IMR-90 (cell line): ENCODE measurements at regions not wholly inside any gene's neighbourhood (a gene's known extent, or its start where the extent isn't known, plus 50 kb on each side); places are given as distances from the start of the nearest gene placed in this dataset.

Source experiments
- ATAC-seq: fragments of 200-7000 bp; cut with Tn5 transposase; 2 replicates; pipeline ENCODE4 v1.9.1; 2020; ENCODE audit warnings: low read depth, mild to moderate bottlenecking, moderate library complexity
- BruUV-seq: library from RNA; stranded (reverse); fragments of 400-500 nt; replicated peaks from 2 replicates; lab custom pipeline; 2021; lab: Mats Ljungman, UMichigan
- CTCF ChIA-PET: fragments of 300-600 bp; formaldehyde crosslinking; extraction: SDS; loops from one replicate; lab custom pipeline; 2021; ENCODE audit warnings: antibody characterized with exemption; lab: Yijun Ruan, JAX
- POLR2A ChIA-PET: fragments of 300-600 bp; sonication (Branson Sonifier 250); formaldehyde crosslinking; loops from one replicate; lab custom pipeline; 2022; ENCODE audit warnings: antibody characterized with exemption; ENCODE audit not compliant: unreplicated experiment; lab: Charles Lee
- DNase-seq: peaks from one replicate; pipeline ENCODE4 v3.0.0; 2013
- H2AFZ ChIP-seq: replicated peaks from 2 replicates; pipeline ENCODE3; 2013; ENCODE audit warnings: low read length, mild to moderate bottlenecking; ENCODE audit not compliant: poor library complexity
- H2AK5ac ChIP-seq: 2 replicates; pipeline ENCODE4 v1.6.1; 2013; ENCODE audit warnings: low read depth, low read length, inconsistent platforms
- H2AK9ac ChIP-seq: replicated peaks from 2 replicates; pipeline ENCODE3; 2013; ENCODE audit warnings: mild to moderate bottlenecking, low read depth, low read length, moderate library complexity; ENCODE audit not compliant: poor library complexity
- H2BK120ac ChIP-seq: 2 replicates; pipeline ENCODE4 v1.6.1; 2013; ENCODE audit warnings: low read depth, low read length, inconsistent platforms
- H2BK15ac ChIP-seq: 3 replicates; pipeline ENCODE4 v1.6.1; 2013; ENCODE audit warnings: low read depth, low read length, inconsistent platforms
- H2BK20ac ChIP-seq: 2 replicates; pipeline ENCODE4 v1.6.1; 2013; ENCODE audit warnings: low read depth, mild to moderate bottlenecking, inconsistent platforms, low read length, moderate library complexity
- H2BK5ac ChIP-seq: 2 replicates; pipeline ENCODE4 v1.6.1; 2013; ENCODE audit warnings: mild to moderate bottlenecking, low read depth, low read length, inconsistent platforms; ENCODE audit not compliant: poor library complexity, severe bottlenecking
- H3K14ac ChIP-seq: replicated peaks from 2 replicates; pipeline ENCODE4 v1.6.1; 2013; ENCODE audit warnings: low read depth, low read length, inconsistent platforms
- H3K18ac ChIP-seq: 2 replicates; pipeline ENCODE4 v1.6.1; 2013; ENCODE audit warnings: low read depth, low read length, control low read depth
- H3K23ac ChIP-seq: 2 replicates; pipeline ENCODE4 v1.6.1; 2013; ENCODE audit warnings: low read depth, low read length, inconsistent platforms
- H3K27ac ChIP-seq: 2 replicates; pipeline ENCODE4 v1.5.1; 2013; ENCODE audit warnings: mild to moderate bottlenecking, control low read depth, low read length; ENCODE audit not compliant: insufficient read depth
- H3K27me3 ChIP-seq: 2 replicates; pipeline ENCODE4 v1.6.1; 2013; ENCODE audit warnings: low read length; ENCODE audit not compliant: control insufficient read depth, insufficient read depth
- H3K36me3 ChIP-seq: 2 replicates; pipeline ENCODE4 v1.6.1; 2013; ENCODE audit warnings: low read length, mixed read lengths; ENCODE audit not compliant: control insufficient read depth, insufficient read depth
- H3K4ac ChIP-seq: 2 replicates; pipeline ENCODE4 v1.6.1; 2013; ENCODE audit warnings: low read depth, low read length, inconsistent platforms
- H3K4me1 ChIP-seq: 2 replicates; pipeline ENCODE4 v1.6.1; 2013; ENCODE audit warnings: low read length, mixed read lengths; ENCODE audit not compliant: control insufficient read depth, insufficient read depth
- H3K4me2 ChIP-seq: 2 replicates; pipeline ENCODE4 v1.6.1; 2013; ENCODE audit warnings: low read depth, mild to moderate bottlenecking, control low read depth, low read length, moderate library complexity
- H3K4me3 ChIP-seq: 2 replicates; pipeline ENCODE4 v1.5.1; 2013; ENCODE audit warnings: low read depth, mild to moderate bottlenecking, control low read depth, low read length, moderate library complexity; ENCODE audit not compliant: insufficient read depth
- H3K56ac ChIP-seq: 2 replicates; pipeline ENCODE4 v1.6.1; 2013; ENCODE audit warnings: low read length, inconsistent platforms; ENCODE audit not compliant: insufficient read depth; ENCODE audit errors: extremely low read depth
- H3K79me1 ChIP-seq, 2 experiments: 2 replicates each; pipeline ENCODE4 v1.6.1; 2013; ENCODE audit warnings: low read length in 2 of 2, inconsistent platforms in 1 of 2, low read depth in 1 of 2
- H3K9ac ChIP-seq: 2 replicates; pipeline ENCODE4 v1.6.1; 2013; ENCODE audit warnings: low read depth, low read length, control low read depth
- H3K9me1 ChIP-seq: 2 replicates; pipeline ENCODE4 v1.6.1; 2013; ENCODE audit warnings: low read length, inconsistent platforms; ENCODE audit not compliant: insufficient read depth
- H3K9me3 ChIP-seq: 2 replicates; pipeline ENCODE4 v1.6.1; 2013; ENCODE audit warnings: low read length; ENCODE audit not compliant: control insufficient read depth, insufficient read depth
- H4K20me1 ChIP-seq: 2 replicates; pipeline ENCODE4 v1.6.1; 2013; ENCODE audit warnings: low read length, inconsistent platforms; ENCODE audit not compliant: insufficient read depth
- H4K5ac ChIP-seq: 2 replicates; pipeline ENCODE4 v1.6.1; 2013; ENCODE audit warnings: mild to moderate bottlenecking, low read depth, low read length, control low read depth
- H4K8ac ChIP-seq, 2 experiments: 2 replicates each; pipeline ENCODE4 v1.6.1; 2013; ENCODE audit warnings: low read depth in 2 of 2, low read length in 2 of 2, control low read depth in 1 of 2, inconsistent platforms in 1 of 2
- H4K91ac ChIP-seq: 2 replicates; pipeline ENCODE4 v1.6.1; 2013; ENCODE audit warnings: low read depth, low read length, inconsistent platforms; ENCODE audit not compliant: insufficient read depth
- CHD1 ChIP-seq: IDR thresholded peaks from 2 replicates; pipeline ENCODE4 v1.6.1; 2012; ENCODE audit warnings: low read depth, low read length, improper control_type of control experiment
- FOS ChIP-seq: fragments of 150-350 bp; IDR thresholded peaks from 2 replicates; pipeline ENCODE4 v1.6.1; 2016; ENCODE audit warnings: low read depth, low read length
- MAFK ChIP-seq: IDR thresholded peaks from 2 replicates; pipeline ENCODE4 v1.6.1; 2012; ENCODE audit warnings: low read depth, low read length, improper control_type of control experiment
- MAZ ChIP-seq: IDR thresholded peaks from 2 replicates; pipeline ENCODE4 v1.6.1; 2012; ENCODE audit warnings: low read depth, mild to moderate bottlenecking, low read length, improper control_type of control experiment, moderate library complexity, borderline replicate concordance
- MXI1 ChIP-seq: IDR thresholded peaks from 2 replicates; pipeline ENCODE4 v1.6.1; 2012; ENCODE audit warnings: low read depth, mild to moderate bottlenecking, low read length, moderate library complexity, borderline replicate concordance
- NFE2L2 ChIP-seq: fragments of 150-350 bp; IDR thresholded peaks from 2 replicates; pipeline ENCODE4 v1.6.1; 2016; ENCODE audit warnings: low read depth, mild to moderate bottlenecking, low read length
- WGBS, 2 experiments: methylation state at CpG; one replicate each; pipeline versions ENCODE4 v1.1.5 to v1.1.7; 2013; ENCODE audit warnings: missing lambda C conversion rate in 2 of 2; ENCODE audit not compliant: insufficient read length in 1 of 2; ENCODE audit errors: extremely low coverage in 2 of 2; 5-methylcytosine and 5-hydroxymethylcytosine counted together
- dilution Hi-C: fragments of 300-500 bp; cut with HindIII; formaldehyde crosslinking; loops from one replicate; pipeline ENCODE4 v1.14.3; 2018; ENCODE audit warnings: low sequenced_read_pairs; ENCODE audit not compliant: unreplicated experiment
- in situ Hi-C: fragments of 300-500 bp; cut with MboI; formaldehyde crosslinking; loops from 3 replicates; pipeline ENCODE4 v1.14.3; 2019; ENCODE audit warnings: low sequenced_read_pairs, inconsistent platforms, mixed read lengths
- intact Hi-C: fragments of 100-400 bp; cut with micrococcal nuclease; formaldehyde crosslinking; loops from 2 replicates; pipeline ENCODE4 v1.10.0; 2022

DNA sequence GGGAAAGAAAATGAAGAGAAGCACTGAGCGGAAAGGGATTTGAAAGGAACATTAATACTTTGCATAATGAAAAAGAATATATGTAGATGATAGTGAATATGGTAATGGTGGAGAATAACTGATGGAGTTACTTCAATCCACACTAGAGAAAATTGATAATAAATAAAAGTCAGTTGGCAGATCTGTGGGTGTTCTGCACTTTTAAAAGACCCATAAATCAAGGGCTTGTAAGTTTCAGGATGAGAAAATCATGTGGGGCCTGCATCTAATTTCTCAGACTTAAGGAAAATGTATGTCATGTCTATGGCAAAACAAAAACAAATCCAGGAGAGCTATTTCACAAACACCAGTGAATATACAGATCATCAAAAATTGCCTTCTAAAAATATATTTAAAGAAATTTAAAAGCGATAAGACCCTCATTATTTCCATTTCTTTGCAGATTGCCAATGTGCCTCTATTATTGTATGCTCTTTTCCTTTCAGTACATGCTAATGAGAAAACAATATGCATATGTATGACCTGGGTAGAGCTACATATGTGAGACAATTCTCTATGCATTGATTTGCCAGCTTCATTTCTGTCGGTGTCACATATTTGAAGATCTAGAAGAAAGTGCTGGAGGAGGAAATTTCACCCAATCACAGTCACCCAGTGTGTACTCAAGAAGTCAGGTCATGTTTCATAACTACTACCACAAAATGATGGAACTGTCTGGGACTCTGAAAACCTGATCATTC is 269.9 kb upstream of the PDZRN3 start:
- Histone ChIP-seq H3K23ac (no peak overlapping the region), H3K4me3 (no peak overlapping the region), H3K27ac (no peak overlapping the region), H3K4me1 (no peaks in the 10 kb centered on the region), H3K36me3 (no peaks in the 10 kb centered on the region), H2BK5ac (no peak overlapping the region), H4K8ac (no peak overlapping the region), H3K27me3 (no peaks in the 10 kb centered on the region), H3K9me1 (no peaks in the 10 kb centered on the region), H3K9me3 (no peaks in the 10 kb centered on the region), H2BK15ac (no peak overlapping the region), H3K14ac (no peak overlapping the region), H3K9ac (no peak overlapping the region), H4K5ac (no peak overlapping the region), H3K4me2 (no peak overlapping the region), H3K56ac (no peak overlapping the region), H3K79me1 (no peaks in the 10 kb centered on the region), H2AK5ac (no peak overlapping the region), H4K91ac (no peak overlapping the region), H3K4ac (no peak overlapping the region), H2BK120ac (no peak overlapping the region), H3K18ac (no peak overlapping the region), H2AK9ac (no peak overlapping the region), H2AFZ (no peak overlapping the region), H4K20me1 (no peaks in the 10 kb centered on the region), H2BK20ac (no peak overlapping the region)
- intact Hi-C loops (no loop called here), dilution Hi-C loops (no loop called here), in situ Hi-C loops (loop anchor here (25.0 kb wide), 2 partner anchors 768 to 1268 kb away; no protein-coding TSS in a partner anchor)
- TF ChIP-seq FOS (no peak), NFE2L2 (no peak), MAFK (no peak), CHD1 (no peak), MAZ (no peak), MXI1 (no peak)
- no CpG with 5 or more reads among the region's 3 CpGs for WGBS, 2 experiments
- ChIA-PET CTCF (no interaction called here), POLR2A (no interaction called here)
- ATAC-seq (no peak), DNase-seq (no peak)
- no TSS peak for BruUV-seq
